HepG2 (cell line): ENCODE measurements at regions not wholly inside any gene's neighbourhood (a gene's known extent, or its start where the extent isn't known, plus 50 kb on each side); places are given as distances from the start of the nearest gene placed in this dataset.

Experiments used
- ATAC-seq: fragments of 200-7000 bp; cut with Tn5 transposase; 3 replicates; pipeline ENCODE4 v1.9.1; 2020; ENCODE audit warnings: mild to moderate bottlenecking, moderate library complexity
- BruUV-seq: library from RNA; stranded (reverse); fragments of 400-500 nt; replicated peaks from 2 replicates; lab custom pipeline; 2021; lab: Mats Ljungman, UMichigan
- CTCF ChIA-PET: fragments of 300-600 bp; formaldehyde crosslinking; extraction: SDS; loops from one replicate; lab custom pipeline; 2021; ENCODE audit warnings: low total read pairs, inconsistent platforms, low intra/inter-chr PET ratio; lab: Yijun Ruan, JAX
- POLR2A ChIA-PET: fragments of 350-600 bp; sonication (Branson Sonifier 250); formaldehyde crosslinking; loops from one replicate; lab custom pipeline; 2020; ENCODE audit warnings: antibody characterized with exemption, inconsistent platforms; lab: Yijun Ruan, JAX
- DNase-seq: peaks from one replicate; pipeline ENCODE4 v3.0.0-alpha.2; 2015; ENCODE audit warnings: low spot score
- FAIRE-seq: peaks from 3 replicates; lab custom pipeline; 2011; peaks lifted over from hg19 to GRCh38; lab: Jason Lieb, UNC
- H2AFZ ChIP-seq: one replicate; pipeline ENCODE4 v1.6.1; 2011; ENCODE audit warnings: low read length, inconsistent platforms
- H3K27ac ChIP-seq: fragments of 300-600 bp; 3 replicates; pipeline ENCODE4 v1.8.0; 2011; ENCODE audit warnings: mixed run types, mild to moderate bottlenecking, mixed read lengths, low read length, inconsistent platforms; ENCODE audit not compliant: insufficient read depth; ENCODE audit errors: extremely low read length
- H3K27me3 ChIP-seq, 2 experiments: fragments of 200-600 bp in 1 of 2; 2 replicates in 1 of 2; 3 replicates in 1 of 2; pipeline versions ENCODE4 v1.6.0 to v1.8.0; 2011; ENCODE audit warnings: low read length in 2 of 2, mild to moderate bottlenecking in 2 of 2, moderate library complexity in 2 of 2, inconsistent platforms in 1 of 2; ENCODE audit not compliant: insufficient read depth in 2 of 2, control insufficient read depth in 1 of 2
- H3K36me3 ChIP-seq, 2 experiments: fragments of 200-600 bp in 1 of 2; replicated peaks in 1 of 2; 2 replicates in 1 of 2; 3 replicates in 1 of 2; pipeline versions ENCODE4 v1.5.1 to v1.8.0; 2011; ENCODE audit warnings: low read length in 2 of 2, inconsistent platforms in 1 of 2; ENCODE audit not compliant: insufficient read depth in 2 of 2, control insufficient read depth in 1 of 2
- H3K4me1 ChIP-seq: 2 replicates; pipeline ENCODE4 v1.5.1; 2012; ENCODE audit warnings: low read length, inconsistent platforms; ENCODE audit not compliant: insufficient read depth
- H3K4me2 ChIP-seq: 2 replicates; pipeline ENCODE4 v1.6.0; 2011; ENCODE audit warnings: low read depth, low read length, inconsistent platforms
- H3K4me3 ChIP-seq, 3 experiments: fragments of 200-600 bp in 1 of 3; sonication (generic), shearing (Covaris generic) in 1 of 3; replicated peaks in 1 of 3; 2 replicates each; pipeline ENCODE4 v1.5.1; 2011 to 2016; ENCODE audit warnings: low read length in 3 of 3, inconsistent platforms in 2 of 3, low read depth in 2 of 3, mild to moderate bottlenecking in 2 of 3, control low read depth in 1 of 3, mixed read lengths in 1 of 3; ENCODE audit not compliant: insufficient read depth in 1 of 3
- H3K79me2 ChIP-seq: one replicate; pipeline ENCODE4 v1.6.1; 2011; ENCODE audit warnings: low read length, inconsistent platforms; ENCODE audit not compliant: insufficient read depth
- H3K9ac ChIP-seq: 2 replicates; pipeline ENCODE4 v1.6.0; 2011; ENCODE audit warnings: mild to moderate bottlenecking, low read depth, low read length, inconsistent platforms; ENCODE audit not compliant: insufficient read depth
- H3K9me3 ChIP-seq: 2 replicates; pipeline ENCODE4 v1.5.1; 2012; ENCODE audit warnings: mild to moderate bottlenecking, low read length
- H4K20me1 ChIP-seq: 2 replicates; pipeline ENCODE4 v1.6.0; 2011; ENCODE audit warnings: inconsistent platforms, mild to moderate bottlenecking, low read length, moderate library complexity; ENCODE audit not compliant: insufficient read depth
- AGO1 ChIP-seq: fragments of 200-400 bp; formaldehyde crosslinking; IDR thresholded peaks from 2 replicates; pipeline ENCODE4 v1.6.1; 2017; ENCODE audit warnings: mild to moderate bottlenecking, low read depth, low read length, moderate library complexity; ENCODE audit not compliant: poor library complexity, severe bottlenecking
- IRF1 ChIP-seq: sonication (generic); formaldehyde crosslinking; IDR thresholded peaks from 2 replicates; pipeline ENCODE4 v1.4.0; 2020; ENCODE audit warnings: low read depth, mild to moderate bottlenecking, missing genetic modification reagents
- KLF16 ChIP-seq, 2 experiments: sonication (generic) in 1 of 2; formaldehyde crosslinking in 1 of 2; IDR thresholded peaks; 2 replicates each; pipeline versions ENCODE4 v1.6.1 to v1.8.0; 2016 to 2023; ENCODE audit warnings: missing genetic modification reagents in 2 of 2, missing compliant biosample characterization in 1 of 2
- MED13 ChIP-seq: sonication (generic); formaldehyde crosslinking; IDR thresholded peaks from 2 replicates; pipeline ENCODE4 v1.5.0; 2020; ENCODE audit warnings: missing genetic modification reagents
- PCBP2 ChIP-seq: fragments of 200-400 bp; formaldehyde crosslinking; optimal IDR thresholded peaks from 2 replicates; pipeline ENCODE3; 2018; ENCODE audit warnings: low read length, low read depth; ENCODE audit not compliant: poor library complexity, severe bottlenecking
- POLR2AphosphoS2 ChIP-seq: IDR thresholded peaks from 2 replicates; pipeline ENCODE4 v1.6.1; 2011; ENCODE audit warnings: low read depth, low read length, improper control_type of control experiment
- TRIM22 ChIP-seq: fragments of 450-650 bp; IDR thresholded peaks from 2 replicates; pipeline ENCODE4 v1.6.1; 2017
- ZFX ChIP-seq: sonication (generic); formaldehyde crosslinking; IDR thresholded peaks from 2 replicates; pipeline ENCODE4 v1.4.0; 2020; ENCODE audit warnings: mild to moderate bottlenecking, low read depth, missing genetic modification reagents, moderate library complexity
- ZNF512B ChIP-seq: sonication (generic); formaldehyde crosslinking; IDR thresholded peaks from 2 replicates; pipeline ENCODE4 v1.5.1; 2020; ENCODE audit warnings: missing genetic modification reagents, mild to moderate bottlenecking, borderline replicate concordance
- ZNF550 ChIP-seq: sonication (generic); formaldehyde crosslinking; IDR thresholded peaks from 2 replicates; pipeline ENCODE4 v1.4.0; 2020; ENCODE audit warnings: mild to moderate bottlenecking, missing genetic modification reagents, borderline replicate concordance
- ZNF564 ChIP-seq: sonication (generic); formaldehyde crosslinking; IDR thresholded peaks from 2 replicates; pipeline ENCODE4 v1.8.1; 2023; ENCODE audit warnings: mild to moderate bottlenecking, missing genetic modification reagents
- ZNF574 ChIP-seq: sonication (generic); formaldehyde crosslinking; IDR thresholded peaks from 2 replicates; pipeline ENCODE4 v1.4.0; 2020; ENCODE audit warnings: missing genetic modification reagents
- WGBS: methylation state at CpG from one replicate; pipeline ENCODE4 v1.1.6; 2017; ENCODE audit warnings: low lambda C conversion rate; 5-methylcytosine and 5-hydroxymethylcytosine counted together
- in situ Hi-C: cut with HindIII; loops from 2 replicates; pipeline ENCODE4 v1.10.0; 2017; ENCODE audit warnings: low pct_unique_long_range_greater_than_20kb; ENCODE audit not compliant: extremely low pct_ligation_motif_present
- intact Hi-C: fragments of 100-400 bp; cut with micrococcal nuclease; formaldehyde crosslinking; loops from one replicate; pipeline ENCODE4 v1.10.0; 2022; ENCODE audit not compliant: unreplicated experiment

GRCh38 chr18:43875511-43875910, 598.2 kb upstream of the SYT4 start:
- no peaks in the 10 kb centered on the region for H3K79me2 ChIP-seq
- H3K9me3 ChIP-seq = peaks cover 42% of the 10 kb centered on the region
- BruUV-seq = no TSS peak
- no peaks in the 10 kb centered on the region for H3K4me1 ChIP-seq
- DNase-seq = no peak
- no peak overlapping the region for H3K9ac ChIP-seq
- H2AFZ ChIP-seq = no peak overlapping the region
- POLR2A ChIA-PET = no interaction called here
- no peak for ATAC-seq
- no peaks in the 10 kb centered on the region for H4K20me1 ChIP-seq
- intact Hi-C loops (no loop called here), in situ Hi-C loops (no loop called here)
- CTCF ChIA-PET = no interaction called here
- no peak overlapping the region for H3K4me3 ChIP-seq
- FAIRE-seq = no peak
- no peaks in the 10 kb centered on the region for H3K27me3 ChIP-seq
- H3K4me2 ChIP-seq = no peak overlapping the region
- WGBS = 0% methylated on average over 2 of the region's 2 CpGs
- H3K36me3 ChIP-seq = no peaks in the 10 kb centered on the region
- no peak overlapping the region for H3K27ac ChIP-seq
- no peak for TF ChIP-seq TRIM22
- no peak for TF ChIP-seq ZNF512B (CRISPR knock-in tag)
- TF ChIP-seq ZNF550 (CRISPR knock-in tag) = no peak
- no peak for TF ChIP-seq POLR2AphosphoS2
- no peak for TF ChIP-seq PCBP2
- TF ChIP-seq ZFX = no peak
- TF ChIP-seq MED13 (CRISPR knock-in tag) = no peak
- TF ChIP-seq ZNF574 (CRISPR knock-in tag) = no peak
- no peak for TF ChIP-seq IRF1 (CRISPR knock-in tag)
- no peak for TF ChIP-seq ZNF564 (CRISPR knock-in tag)
- no peak for TF ChIP-seq KLF16 (CRISPR knock-in tag; IDR thresholded peaks at IDR 0.05)
- no peak for TF ChIP-seq AGO1
